H9 (cell line): ENCODE measurements at regions not wholly inside any gene's neighbourhood (a gene's known extent, or its start where the extent isn't known, plus 50 kb on each side); places are given as distances from the start of the nearest gene placed in this dataset.

Source experiments
- DNase-seq: peaks from one replicate; pipeline ENCODE4 v3.0.0-alpha.2; 2017
- H2AFZ ChIP-seq: one replicate; pipeline ENCODE4 v1.6.1; 2013; ENCODE audit warnings: mild to moderate bottlenecking, low read length, control low read depth, moderate library complexity
- H2AK5ac ChIP-seq: 2 replicates; pipeline ENCODE4 v1.6.1; 2013; ENCODE audit warnings: low read length, control low read depth, mixed read lengths; ENCODE audit not compliant: insufficient read length
- H2BK120ac ChIP-seq: one replicate; pipeline ENCODE4 v1.6.1; 2013; ENCODE audit warnings: low read depth, mild to moderate bottlenecking, low read length, control low read depth, inconsistent platforms; ENCODE audit not compliant: poor library complexity, severe bottlenecking
- H2BK12ac ChIP-seq: 2 replicates; pipeline ENCODE4 v1.6.1; 2013; ENCODE audit warnings: low read length, control low read depth, mixed read lengths, low read depth; ENCODE audit not compliant: insufficient read length
- H2BK15ac ChIP-seq: 2 replicates; pipeline ENCODE4 v1.6.1; 2013; ENCODE audit warnings: low read depth, low read length, control low read depth
- H2BK20ac ChIP-seq: one replicate; pipeline ENCODE4 v1.6.1; 2013; ENCODE audit warnings: low read depth, mild to moderate bottlenecking, low read length, control low read depth, inconsistent platforms; ENCODE audit not compliant: poor library complexity, severe bottlenecking
- H2BK5ac ChIP-seq: 2 replicates; pipeline ENCODE4 v1.6.1; 2013; ENCODE audit warnings: low read length, control low read depth, mixed read lengths; ENCODE audit not compliant: insufficient read length
- H3K14ac ChIP-seq: 2 replicates; pipeline ENCODE4 v1.6.1; 2013; ENCODE audit warnings: low read length, control low read depth; ENCODE audit not compliant: insufficient read depth
- H3K18ac ChIP-seq: 2 replicates; pipeline ENCODE4 v1.6.1; 2013; ENCODE audit warnings: low read depth, mild to moderate bottlenecking, mixed read lengths, low read length, control low read depth; ENCODE audit not compliant: insufficient read length
- H3K23ac ChIP-seq: 2 replicates; pipeline ENCODE4 v1.6.1; 2013; ENCODE audit warnings: low read length, control low read depth, mixed read lengths, low read depth; ENCODE audit not compliant: insufficient read length
- H3K23me2 ChIP-seq: 2 replicates; pipeline ENCODE4 v1.6.1; 2013; ENCODE audit warnings: low read depth, mild to moderate bottlenecking, mixed read lengths, low read length, control low read depth; ENCODE audit not compliant: insufficient read length, poor library complexity, severe bottlenecking
- H3K27ac ChIP-seq: 2 replicates; pipeline ENCODE4 v1.5.1; 2013; ENCODE audit warnings: low read length, control low read depth, mixed read lengths, low read depth; ENCODE audit not compliant: insufficient read length
- H3K27me3 ChIP-seq: 2 replicates; pipeline ENCODE4 v1.6.1; 2013; ENCODE audit warnings: low read length, control low read depth, inconsistent platforms; ENCODE audit not compliant: insufficient read depth
- H3K4ac ChIP-seq: 2 replicates; pipeline ENCODE4 v1.6.1; 2013; ENCODE audit warnings: low read depth, mild to moderate bottlenecking, control low read depth, inconsistent platforms, low read length, moderate library complexity
- H3K4me1 ChIP-seq: 2 replicates; pipeline ENCODE4 v1.6.1; 2013; ENCODE audit warnings: low read length, control low read depth, inconsistent platforms; ENCODE audit not compliant: insufficient read depth
- H3K4me2 ChIP-seq: 2 replicates; pipeline ENCODE4 v1.6.1; 2013; ENCODE audit warnings: low read length, control low read depth, mixed read lengths; ENCODE audit not compliant: insufficient read length, insufficient read depth
- H3K56ac ChIP-seq: 2 replicates; pipeline ENCODE4 v1.6.1; 2013; ENCODE audit warnings: low read depth, mild to moderate bottlenecking, mixed read lengths, low read length, control low read depth; ENCODE audit not compliant: insufficient read length
- H3K79me1 ChIP-seq: 2 replicates; pipeline ENCODE4 v1.6.1; 2013; ENCODE audit warnings: low read depth, mild to moderate bottlenecking, moderate library complexity, low read length, control low read depth, inconsistent platforms; ENCODE audit not compliant: insufficient read depth, poor library complexity, severe bottlenecking
- H3K79me2 ChIP-seq: 2 replicates; pipeline ENCODE4 v1.6.1; 2013; ENCODE audit warnings: low read length, control low read depth, inconsistent platforms; ENCODE audit not compliant: insufficient read depth
- H3K9ac ChIP-seq: 2 replicates; pipeline ENCODE4 v1.6.1; 2013; ENCODE audit warnings: low read length, control low read depth, mixed read lengths; ENCODE audit not compliant: insufficient read length; ENCODE audit errors: extremely low read depth
- H3K9me3 ChIP-seq: one replicate; pipeline ENCODE4 v1.6.1; 2013; ENCODE audit warnings: low read depth, low read length, inconsistent platforms; ENCODE audit not compliant: control insufficient read depth
- H3T11ph ChIP-seq: one replicate; pipeline ENCODE4 v1.6.1; 2013; ENCODE audit warnings: mild to moderate bottlenecking, low read length, control low read depth, inconsistent platforms
- H4K20me1 ChIP-seq: one replicate; pipeline ENCODE4 v1.6.1; 2013; ENCODE audit not compliant: control insufficient read depth, insufficient read length, insufficient read depth
- H4K5ac ChIP-seq: 2 replicates; pipeline ENCODE4 v1.6.1; 2013; ENCODE audit warnings: low read depth, mild to moderate bottlenecking, mixed read lengths, low read length, control low read depth; ENCODE audit not compliant: insufficient read length
- H4K8ac ChIP-seq: replicated peaks from 2 replicates; pipeline ENCODE4 v1.6.1; 2013; ENCODE audit warnings: low read length, control low read depth, mixed read lengths, low read depth; ENCODE audit not compliant: insufficient read length
- H4K91ac ChIP-seq: 2 replicates; pipeline ENCODE4 v1.6.1; 2013; ENCODE audit warnings: low read depth, mild to moderate bottlenecking, moderate library complexity, mixed read lengths, low read length, control low read depth; ENCODE audit not compliant: insufficient read length
- H3K27ac Mint-ChIP-seq, 3 experiments: 2 replicates in 2 of 3; 3 replicates in 1 of 3; pipeline ENCODE4 v1.8.0; 2020 to 2021; ENCODE audit warnings: mixed read lengths in 3 of 3, mild to moderate bottlenecking in 1 of 3, moderate library complexity in 1 of 3
- H3K27me3 Mint-ChIP-seq: 2 replicates; pipeline ENCODE4 v1.8.0; 2021; ENCODE audit warnings: low read depth, mild to moderate bottlenecking, moderate library complexity, mixed read lengths
- H3K36me3 Mint-ChIP-seq, 3 experiments: 2 replicates in 2 of 3; 3 replicates in 1 of 3; pipeline ENCODE4 v1.8.0; 2020 to 2021; ENCODE audit warnings: low read depth in 3 of 3, mixed read lengths in 3 of 3; ENCODE audit not compliant: insufficient read depth in 1 of 3
- H3K4me1 Mint-ChIP-seq, 2 experiments: 2 replicates each; pipeline ENCODE4 v1.8.0; 2020; ENCODE audit warnings: mixed read lengths in 2 of 2
- H3K4me3 Mint-ChIP-seq, 2 experiments: 2 replicates in 1 of 2; 3 replicates in 1 of 2; pipeline ENCODE4 v1.8.0; 2020 to 2021; ENCODE audit warnings: mild to moderate bottlenecking in 2 of 2, mixed read lengths in 2 of 2, moderate library complexity in 1 of 2
- H3K9me3 Mint-ChIP-seq, 2 experiments: 2 replicates in 1 of 2; 3 replicates in 1 of 2; pipeline ENCODE4 v1.8.0; 2020; ENCODE audit warnings: mild to moderate bottlenecking in 2 of 2, mixed read lengths in 2 of 2, moderate library complexity in 1 of 2
- CTCF ChIP-seq: fragments of 200-600 bp; sonication (generic); conservative IDR thresholded peaks from 3 replicates; pipeline ENCODE4 v1.8.0; 2021; ENCODE audit warnings: antibody characterized with exemption, mild to moderate bottlenecking
- WGBS: extraction: QIAGEN DNeasy Blood & Tissue Kit; methylation state at CpG from one replicate; pipeline ENCODE4 v1.1.7; 2013; ENCODE audit warnings: missing lambda C conversion rate, low lambda C conversion rate, mixed read lengths; ENCODE audit not compliant: insufficient read length; ENCODE audit errors: extremely low coverage; 5-methylcytosine and 5-hydroxymethylcytosine counted together

- Histone ChIP-seq H4K8ac (no peak overlapping the region), H2AFZ (no peak overlapping the region), H4K5ac (no peak overlapping the region), H3K9me3 (no peaks in the 10 kb centered on the region), H3K23ac (no peak overlapping the region), H3K56ac (no peak overlapping the region), H3K4me2 (no peak overlapping the region), H2BK20ac (no peak overlapping the region), H4K20me1 (no peaks in the 10 kb centered on the region), H3K79me1 (no peaks in the 10 kb centered on the region), H3T11ph (no peak overlapping the region), H2BK120ac (no peak overlapping the region), H3K27me3 (no peaks in the 10 kb centered on the region), H3K4ac (no peak overlapping the region), H3K79me2 (no peaks in the 10 kb centered on the region), H4K91ac (no peak overlapping the region), H2BK15ac (no peak overlapping the region), H2BK5ac (no peak overlapping the region), H2AK5ac (no peak overlapping the region), H3K23me2 (no peaks in the 10 kb centered on the region), H2BK12ac (no peak overlapping the region), H3K27ac (no peak overlapping the region), H3K4me1 (no peaks in the 10 kb centered on the region; the same call in 1 of the 2 replicates), H3K14ac (no peak overlapping the region), H3K18ac (no peak overlapping the region), H3K9ac (no peak overlapping the region)
- no peak for TF ChIP-seq CTCF
- no CpG with 5 or more reads among the region's 2 CpGs for WGBS
- Mint-ChIP-seq H3K27me3 (no peaks in the 10 kb centered on the region), H3K27ac (no peak overlapping the region; a peak in 1 of 7 replicates), H3K36me3 (no peaks in the 10 kb centered on the region), H3K4me3 (no peak overlapping the region), H3K9me3 (no peaks in the 10 kb centered on the region), H3K4me1 (no peaks in the 10 kb centered on the region)
- DNase-seq, result no peak
Observed at GRCh38 chr3:168341956-168342936, 246.5 kb upstream of the GOLIM4 start.
